ENCODE measurements at regions not wholly inside any gene's neighbourhood (a gene's known extent, or its start where the extent isn't known, plus 50 kb on each side); places are given as distances from the start of the nearest gene placed in this dataset.

DNA sequence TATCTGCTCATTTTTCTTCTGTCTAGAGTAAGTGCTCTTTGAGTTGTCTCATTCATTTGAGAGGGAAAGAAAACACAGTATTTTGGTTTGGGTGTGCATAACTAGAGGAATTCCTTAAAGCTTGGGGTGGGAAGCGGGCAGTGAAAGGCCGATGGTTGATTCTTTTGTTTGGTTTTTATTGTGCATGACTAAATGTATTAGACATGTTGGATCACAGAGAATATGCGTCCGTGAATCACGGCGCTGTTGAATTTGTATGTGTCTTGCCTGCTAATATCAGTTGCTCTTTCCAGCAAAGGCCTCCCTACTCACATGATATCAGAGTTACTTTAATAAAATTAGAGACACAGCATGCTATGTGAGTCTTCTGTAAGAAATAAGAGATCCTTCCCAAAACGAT is 180.0 kb downstream of the CHD9NB start:
- no peak for DNase-seq

DNA sequence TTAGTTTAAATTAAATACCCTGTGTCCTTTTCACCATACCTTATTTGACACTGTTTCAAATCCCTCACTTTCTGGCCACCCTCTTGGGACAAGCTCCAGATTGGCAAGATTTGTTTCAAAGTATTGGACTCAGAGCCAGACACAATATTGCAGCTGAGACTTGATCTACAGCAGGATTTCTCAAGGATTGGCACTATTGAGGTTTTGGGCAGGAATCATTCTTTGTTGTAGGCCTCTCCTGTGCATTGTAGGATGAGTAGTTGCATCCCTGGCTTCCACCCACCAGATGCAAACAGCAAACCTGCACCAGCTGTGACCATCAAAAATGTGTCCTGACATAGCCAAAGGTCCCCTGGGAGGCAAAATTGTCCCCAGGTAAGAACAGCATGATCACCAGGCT is 181.2 kb downstream of the CHD9NB start:
- no peak for DNase-seq

DNA sequence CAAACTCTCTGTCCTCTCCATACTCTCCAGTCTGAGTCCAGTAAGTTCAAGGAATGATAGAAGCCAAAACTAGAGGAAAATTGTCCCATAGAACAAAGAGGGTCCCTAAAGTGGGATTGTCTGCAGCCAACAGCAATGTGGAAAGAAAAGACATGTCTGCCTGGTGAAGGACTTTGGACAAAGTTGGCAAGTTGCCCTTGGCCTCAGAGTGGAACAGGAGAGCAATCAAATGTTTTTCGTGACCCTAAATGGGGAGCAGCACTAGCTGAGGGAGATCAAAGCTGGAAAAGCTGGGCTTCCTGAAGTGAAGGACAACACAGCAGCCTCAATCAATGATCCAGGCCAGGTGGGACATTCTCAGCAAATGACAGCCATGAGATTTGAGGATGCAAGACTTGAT is 183.5 kb downstream of the CHD9NB start:
- DNase-seq, result no peak

DNA sequence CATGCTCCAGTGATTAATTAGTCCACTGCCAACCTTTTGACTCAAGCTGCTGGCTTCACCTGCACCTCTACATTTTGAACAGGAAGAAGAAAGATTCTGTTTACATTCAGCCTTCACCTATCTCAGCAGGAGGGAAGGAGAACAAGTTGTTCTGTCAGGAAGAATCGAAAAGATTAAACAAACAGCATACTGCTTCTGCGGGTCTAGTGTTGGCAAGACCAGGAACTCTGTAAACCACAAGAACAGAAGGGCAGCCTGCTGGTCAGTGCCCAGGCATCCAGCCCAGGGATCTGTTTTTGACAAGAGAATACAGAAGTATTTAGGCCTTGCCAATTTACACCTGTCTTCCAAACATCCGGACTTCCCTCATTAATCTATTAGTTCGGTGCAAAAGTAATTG is 189.7 kb downstream of the CHD9NB start:
- no peak for DNase-seq

DNA sequence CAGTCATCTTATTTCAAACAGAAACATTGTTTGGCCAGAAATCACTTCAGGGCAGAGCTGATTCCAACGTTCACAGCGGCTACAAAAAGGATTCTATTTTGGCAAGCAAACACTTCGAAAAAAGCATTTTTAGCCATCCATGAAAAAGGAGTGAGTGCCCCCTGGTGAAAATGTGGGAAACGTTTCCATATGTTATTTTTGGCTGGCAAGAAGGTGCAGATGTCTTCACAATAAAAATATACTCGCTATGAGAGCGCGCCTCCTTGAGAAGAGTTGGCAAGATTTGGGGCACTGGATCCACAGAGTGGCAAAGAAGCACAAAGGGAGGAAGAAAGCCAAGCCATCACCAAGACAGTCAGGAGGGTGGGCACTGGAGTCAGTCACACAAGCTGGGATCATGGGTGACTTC is 191.1 kb downstream of the CHD9NB start:
- DNase-seq, result peak; percentile 67

DNA sequence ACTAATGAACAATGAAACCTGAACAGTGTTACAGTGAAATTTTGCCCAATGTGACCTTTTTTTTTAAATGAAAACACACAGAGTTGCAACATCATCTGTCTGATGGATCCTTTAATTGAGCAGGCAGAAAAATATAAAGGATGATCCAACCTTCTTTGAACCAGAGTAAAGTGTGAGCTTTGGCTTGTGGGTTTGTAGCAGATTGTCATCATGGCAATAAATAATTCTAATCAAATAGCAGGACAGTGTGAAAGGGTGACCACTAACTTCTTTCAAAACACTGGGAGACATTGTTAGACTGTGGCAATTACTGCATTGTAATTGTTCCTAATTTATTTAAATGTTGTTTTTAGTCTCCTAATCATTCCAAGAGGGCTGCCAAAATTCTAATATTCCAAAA is 197.2 kb downstream of the CHD9NB start:
- no peak for DNase-seq

DNA sequence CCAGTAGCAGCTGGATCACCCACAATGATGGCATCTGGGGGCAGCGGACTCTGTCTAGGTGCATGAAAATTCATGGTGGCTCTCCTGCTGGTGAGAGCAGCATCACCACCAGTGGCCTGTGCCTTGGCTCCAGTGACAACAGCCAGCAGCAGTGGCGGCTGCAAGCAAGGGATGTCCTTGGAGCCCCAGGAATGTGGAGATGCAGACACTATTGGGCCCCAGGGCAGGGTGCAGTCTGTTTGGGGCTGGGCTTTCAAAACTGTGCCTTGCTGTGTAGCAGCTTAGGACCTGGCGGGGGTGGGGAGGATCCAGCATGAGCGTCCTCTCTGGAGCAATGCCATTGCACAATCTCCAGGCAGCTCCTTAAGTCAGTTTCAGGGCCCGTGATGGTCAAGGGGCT is 199.7 kb downstream of the CHD9NB start:
- DNase-seq, result no peak

DNA sequence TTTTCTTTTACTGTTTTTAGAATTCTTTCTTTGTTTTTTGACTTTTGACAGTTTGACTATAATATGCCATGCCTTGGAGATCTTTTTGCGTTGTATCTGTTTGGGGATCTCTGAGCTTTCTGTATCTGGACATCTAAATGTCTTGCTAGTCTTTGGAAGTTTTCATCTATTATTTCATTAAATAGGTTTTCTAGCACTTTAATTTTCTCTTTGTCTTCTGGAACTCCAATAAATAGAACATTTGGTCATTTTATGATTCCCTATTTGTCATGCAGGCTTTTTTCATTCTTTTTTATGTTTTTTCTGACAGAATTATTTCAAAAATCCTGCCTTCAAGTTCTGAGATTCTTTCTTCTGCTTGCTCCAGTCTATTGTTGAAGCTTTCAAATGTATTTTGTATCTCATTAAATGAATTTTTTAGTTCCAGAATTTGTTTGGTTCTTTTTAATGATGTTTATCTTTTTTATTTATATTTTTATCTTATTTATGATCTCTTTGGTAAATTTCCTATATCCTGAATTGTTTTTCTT is 201.4 kb downstream of the CHD9NB start:
- no peak for DNase-seq

DNA sequence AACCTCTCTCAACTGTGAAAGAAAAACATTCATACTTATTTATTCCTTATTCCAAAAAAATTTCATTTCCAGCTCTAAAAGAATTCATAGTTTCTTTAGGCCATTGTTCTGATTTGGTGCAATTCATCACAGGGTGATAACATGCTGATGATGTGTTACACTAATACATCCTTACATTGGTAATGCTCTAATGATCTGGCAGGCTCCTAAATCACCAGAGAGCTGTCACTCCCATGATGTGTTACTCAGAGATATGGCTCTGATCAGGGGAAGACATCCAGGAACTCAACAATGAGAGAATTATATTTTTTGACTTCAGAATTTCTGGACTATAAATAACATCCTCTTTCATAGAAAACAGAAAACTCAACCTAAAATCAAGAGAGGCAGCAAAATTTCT is 209.3 kb downstream of the CHD9NB start:
- DNase-seq, result no peak

DNA sequence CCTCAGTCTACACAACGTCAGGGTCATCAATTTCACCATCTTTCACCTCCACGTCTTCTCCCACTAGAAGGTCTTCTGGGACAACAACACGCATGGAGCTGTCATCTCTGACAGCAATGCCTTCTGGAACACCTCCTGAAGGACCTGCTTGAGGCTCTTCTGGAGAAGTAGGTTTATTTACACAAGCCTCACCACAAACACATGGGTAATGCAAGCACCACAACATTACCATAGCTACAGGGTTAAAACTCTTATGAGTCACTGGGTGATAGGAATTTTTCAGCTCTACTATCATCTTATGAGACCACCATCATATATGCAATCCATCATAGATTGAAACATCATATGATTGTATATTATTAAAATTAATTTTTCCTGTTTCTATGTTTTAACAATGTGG is 215.4 kb downstream of the CHD9NB start:
- DNase-seq, result no peak

DNA sequence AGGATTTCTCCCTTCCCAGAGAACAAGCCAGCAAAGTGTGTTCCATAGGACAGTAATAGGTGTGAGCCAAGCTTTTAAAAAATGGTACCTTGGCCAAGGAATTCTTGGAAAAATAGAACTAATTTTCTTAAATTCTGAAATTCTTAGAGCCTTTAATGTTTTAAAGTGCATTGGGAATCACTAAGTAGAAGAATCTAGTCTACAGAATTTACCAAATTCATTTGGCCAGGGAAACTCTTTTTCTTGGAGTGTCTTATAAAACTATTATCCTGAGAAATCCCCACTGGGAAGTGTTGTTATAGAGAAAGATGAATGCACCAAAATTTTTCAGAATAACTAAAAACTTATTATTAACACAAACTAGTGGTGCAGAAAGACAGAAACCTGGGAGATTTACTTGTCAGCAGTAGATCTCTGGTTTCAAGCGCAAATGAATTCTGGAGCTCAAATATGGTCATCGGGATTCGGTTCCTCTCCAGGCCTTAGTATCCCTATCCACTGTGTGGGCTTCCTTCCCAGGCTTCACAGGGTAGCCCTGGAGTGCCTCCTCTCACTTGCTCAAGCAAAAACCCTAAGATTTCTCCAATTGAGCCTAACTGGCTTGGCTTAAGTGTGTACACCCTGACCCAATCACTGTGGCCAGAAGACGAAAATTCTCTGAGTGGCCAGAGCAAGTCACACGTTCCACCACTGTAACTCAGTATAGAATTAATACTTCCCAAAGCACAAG is 217.8 kb downstream of the CHD9NB start:
- DNase-seq, result no peak

DNA sequence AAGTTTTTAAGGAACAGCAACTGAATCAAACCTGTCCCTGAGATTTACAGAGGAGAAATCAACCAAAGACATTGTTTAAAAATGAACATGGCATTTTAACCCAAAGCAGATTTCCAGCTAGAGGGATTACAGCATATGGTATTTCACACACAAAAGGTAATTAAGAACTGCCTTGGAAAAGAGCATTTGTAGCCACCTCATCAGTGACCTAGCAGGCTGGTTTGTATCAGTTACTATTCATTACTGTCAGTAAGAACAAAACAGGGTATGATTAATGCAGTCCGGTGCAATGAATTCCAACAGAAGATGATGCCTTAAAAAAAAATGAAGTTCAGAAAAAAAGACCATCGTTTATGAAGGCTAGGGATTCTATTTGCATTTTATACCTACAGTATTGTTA is 219.9 kb downstream of the CHD9NB start:
- no peak for DNase-seq

DNA sequence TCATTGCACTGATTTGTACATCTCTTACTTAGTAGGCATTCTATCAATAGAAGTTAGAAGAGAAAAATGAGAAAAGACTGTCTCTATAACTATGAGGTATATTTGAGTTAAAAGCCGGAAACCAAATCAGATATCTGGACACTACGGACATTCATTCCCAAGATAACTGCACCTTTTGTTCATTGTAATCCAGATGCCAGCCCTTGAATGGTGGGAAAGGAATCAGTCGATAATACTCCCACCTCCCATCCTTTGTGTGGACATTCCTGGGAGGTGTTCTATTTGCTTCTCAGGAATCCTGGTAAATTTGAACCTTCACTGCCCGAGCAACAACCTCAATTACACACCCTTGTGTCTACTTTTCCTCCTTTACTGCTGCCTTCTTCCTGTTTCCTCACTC is 225.2 kb downstream of the CHD9NB start:
- no peak for DNase-seq

DNA sequence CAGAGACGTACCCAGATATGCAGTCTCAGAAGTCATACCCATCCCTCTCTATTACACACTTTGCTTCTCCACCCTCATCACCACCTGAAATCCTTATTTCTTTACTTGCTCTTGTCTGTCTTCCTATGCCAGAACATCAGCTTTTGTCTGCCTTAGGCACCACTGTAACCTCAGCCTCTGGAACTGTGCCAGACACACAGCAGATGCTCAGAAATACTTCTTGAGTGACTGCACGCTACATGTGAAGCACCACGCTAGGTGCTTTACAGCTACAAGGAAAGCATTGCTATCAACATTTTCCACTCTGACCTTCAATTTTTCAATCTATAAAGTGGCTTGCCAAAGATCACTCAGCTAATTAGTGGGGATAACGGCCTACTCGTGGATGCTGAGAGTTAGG is 226.8 kb downstream of the CHD9NB start:
- DNase-seq, result no peak

DNA sequence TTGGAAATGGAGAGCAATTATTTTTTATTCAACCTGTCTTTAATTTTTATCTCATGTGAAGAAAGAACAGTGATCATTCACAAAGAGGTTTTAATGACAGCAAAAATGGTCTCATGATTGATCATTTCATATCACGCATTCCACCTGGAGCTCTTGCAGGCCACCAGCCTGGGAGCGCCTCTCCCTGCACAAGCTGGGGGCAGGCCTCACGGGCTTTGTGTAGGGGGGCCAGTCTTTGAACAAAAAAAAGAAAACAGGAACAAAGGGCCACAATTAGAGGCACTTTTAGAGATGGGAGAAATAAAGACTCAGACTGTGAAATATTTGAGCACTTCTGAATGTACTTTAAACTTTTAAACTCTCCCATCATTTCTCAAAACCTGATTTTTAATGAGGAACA is 232.9 kb downstream of the CHD9NB start:
- no peak for DNase-seq

DNA sequence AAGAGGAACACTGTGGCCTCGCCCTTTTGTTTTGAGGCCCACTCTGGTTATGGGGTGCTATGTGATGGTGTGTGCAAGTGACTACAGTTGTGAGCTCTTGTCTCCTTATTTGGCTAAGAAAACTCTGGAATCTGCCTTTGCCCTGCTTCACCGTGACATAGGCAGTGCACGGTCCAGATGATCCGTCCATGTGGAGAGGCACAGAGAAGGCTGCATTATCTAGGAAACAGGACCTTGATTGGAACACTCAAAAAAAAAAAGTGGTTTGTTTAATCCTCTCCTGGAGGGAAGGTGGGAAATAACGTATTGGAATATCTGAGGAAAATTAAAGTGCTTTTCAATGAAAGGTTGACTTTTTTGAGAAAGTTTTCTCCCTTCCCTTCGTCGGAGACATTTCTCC is 233.3 kb downstream of the CHD9NB start:
- no peak for DNase-seq

DNA sequence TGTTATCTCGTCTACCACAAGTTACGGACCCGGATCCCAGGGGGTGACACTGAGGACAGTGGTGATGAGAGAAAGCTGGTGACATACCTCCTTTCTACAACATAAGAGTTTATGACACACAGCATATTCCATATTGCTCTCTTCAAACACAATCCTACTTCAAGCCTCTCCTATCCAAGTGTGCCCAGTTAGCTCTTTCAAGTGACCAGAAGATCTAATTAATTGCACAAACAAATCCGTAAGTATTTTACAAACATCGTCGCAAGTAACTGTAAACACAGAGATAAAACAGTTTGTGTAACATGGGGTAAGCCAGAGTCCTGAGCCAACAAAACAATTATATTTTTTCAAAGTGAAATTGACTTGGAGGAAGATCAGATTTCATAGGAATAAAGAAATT is 235.0 kb downstream of the CHD9NB start:
- DNase-seq, result no peak

DNA sequence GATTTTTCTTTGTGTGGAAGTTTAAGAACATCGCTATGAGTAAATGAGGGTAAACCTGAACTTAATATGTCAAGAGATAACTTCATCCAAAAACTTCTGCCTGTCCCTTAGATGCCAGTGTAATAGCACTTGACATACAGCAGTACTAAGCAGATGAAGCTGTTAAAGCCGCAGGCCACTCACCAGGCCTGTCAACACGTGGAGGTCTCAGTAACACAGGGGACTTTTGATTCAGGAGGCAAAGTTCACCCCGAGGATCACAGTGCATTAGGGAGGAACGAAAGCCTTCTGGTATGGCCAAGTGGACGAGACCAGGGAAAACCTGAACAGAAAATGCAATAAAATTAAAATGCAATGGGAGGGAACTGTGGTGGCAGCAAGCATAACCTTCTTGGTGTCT is 235.7 kb downstream of the CHD9NB start:
- no peak for DNase-seq

DNA sequence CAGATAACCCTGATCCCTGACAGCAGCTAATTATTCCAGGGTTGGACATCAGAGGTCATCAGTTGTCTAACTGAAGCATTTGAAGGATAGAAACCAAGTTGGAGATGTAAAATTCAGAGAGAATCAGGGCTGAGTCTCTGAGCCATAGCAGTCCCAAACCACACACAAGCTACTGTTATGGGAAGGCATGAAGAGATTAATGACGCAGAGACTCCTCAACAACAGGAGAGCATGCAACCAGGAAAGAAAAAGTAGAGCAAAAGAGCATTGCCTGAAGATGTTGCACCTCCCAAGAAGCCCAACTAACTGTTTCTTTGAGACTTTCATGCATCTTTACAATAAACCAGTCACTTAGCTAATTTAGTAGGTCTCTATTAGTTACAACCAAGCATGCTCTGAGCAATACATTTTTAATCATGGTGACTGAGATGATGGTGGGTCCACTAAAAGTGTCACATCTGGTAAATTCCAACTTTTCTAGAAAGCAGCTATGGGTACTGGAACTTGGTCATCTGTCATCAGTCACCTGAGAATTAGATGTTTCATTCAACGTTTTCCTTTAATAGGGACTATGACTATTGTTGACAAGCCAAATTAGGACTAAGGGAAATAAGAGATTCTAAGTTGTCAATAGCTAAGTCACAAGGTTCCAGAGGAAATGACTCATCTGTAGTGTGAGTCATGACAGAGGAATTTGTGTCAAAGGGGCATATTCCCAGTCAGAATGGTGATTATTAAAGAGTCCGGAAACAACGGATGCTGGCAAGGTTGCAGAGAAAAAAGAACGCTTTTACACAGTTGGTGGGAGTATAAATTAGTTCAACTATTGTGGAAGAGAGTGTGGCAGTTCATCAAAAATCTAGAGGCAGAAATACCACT is 239.8 kb downstream of the CHD9NB start:
- no peak for DNase-seq

DNA sequence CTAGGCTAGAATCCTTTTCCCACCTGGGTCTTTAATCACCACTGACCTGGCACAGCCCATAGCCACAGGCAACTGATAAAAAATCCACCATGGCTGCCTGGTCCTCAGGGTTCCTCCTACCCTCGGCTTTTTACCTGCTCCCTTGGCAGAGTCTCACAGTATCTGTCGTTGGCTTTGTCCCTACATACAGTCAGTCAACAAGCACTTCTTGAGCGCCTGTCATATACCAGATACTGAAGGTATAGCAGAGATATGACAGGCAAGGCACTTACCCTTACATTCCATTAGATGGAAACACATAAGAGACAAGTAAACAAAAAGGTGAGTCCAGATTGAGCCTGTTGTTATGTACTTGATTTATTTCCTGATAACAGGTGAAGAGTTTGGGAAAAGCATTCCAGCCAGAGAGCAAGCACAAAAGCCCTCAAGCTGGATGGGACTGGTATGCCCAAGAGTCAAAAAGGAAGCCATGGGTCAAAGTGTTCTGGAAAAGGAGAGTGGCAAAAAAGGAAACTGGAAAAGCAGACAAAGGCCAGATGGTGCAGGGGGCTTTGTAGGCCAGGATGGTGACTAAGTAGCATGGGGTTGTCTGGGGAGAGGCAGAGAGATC is 247.0 kb downstream of the CHD9NB start:
- no peak for DNase-seq

DNA sequence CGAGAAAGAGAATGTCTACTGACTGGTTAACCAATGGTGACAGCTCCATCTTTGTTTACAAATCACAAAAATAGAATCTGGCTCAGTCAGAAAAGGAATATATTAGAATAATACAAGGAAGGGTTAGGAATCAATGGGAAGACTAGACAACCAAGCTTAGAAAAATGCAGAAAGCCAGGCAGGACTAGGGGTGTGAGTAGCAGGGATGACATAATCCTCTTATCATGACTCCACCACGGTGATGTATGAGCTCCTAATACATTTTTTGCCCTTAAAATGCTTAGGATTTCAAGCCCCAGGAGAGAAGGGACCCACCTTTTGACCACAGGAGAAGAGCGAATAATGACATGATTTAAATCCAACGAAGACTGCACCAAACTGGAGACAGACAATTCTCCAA is 252.3 kb downstream of the CHD9NB start:
- no peak for DNase-seq

DNA sequence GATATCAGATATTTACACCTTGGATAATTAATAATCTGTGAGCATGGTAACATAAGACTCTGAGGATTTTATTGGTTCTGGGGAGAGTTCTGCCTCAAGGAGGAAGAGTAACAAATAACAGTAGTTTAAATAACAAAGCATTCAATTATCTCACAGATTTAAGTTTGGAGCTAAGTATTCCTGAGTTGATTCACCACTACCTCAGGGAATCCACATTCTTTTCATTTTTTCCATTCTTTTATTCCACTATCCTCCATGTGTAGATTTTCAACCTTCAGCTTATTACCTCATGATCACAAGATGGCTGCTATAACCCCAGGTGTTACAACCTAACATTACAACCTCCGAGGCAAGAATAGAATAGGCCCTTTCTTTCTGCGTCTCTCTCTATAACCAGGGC is 252.2 kb upstream of the TOX3 start:
- no peak for DNase-seq

DNA sequence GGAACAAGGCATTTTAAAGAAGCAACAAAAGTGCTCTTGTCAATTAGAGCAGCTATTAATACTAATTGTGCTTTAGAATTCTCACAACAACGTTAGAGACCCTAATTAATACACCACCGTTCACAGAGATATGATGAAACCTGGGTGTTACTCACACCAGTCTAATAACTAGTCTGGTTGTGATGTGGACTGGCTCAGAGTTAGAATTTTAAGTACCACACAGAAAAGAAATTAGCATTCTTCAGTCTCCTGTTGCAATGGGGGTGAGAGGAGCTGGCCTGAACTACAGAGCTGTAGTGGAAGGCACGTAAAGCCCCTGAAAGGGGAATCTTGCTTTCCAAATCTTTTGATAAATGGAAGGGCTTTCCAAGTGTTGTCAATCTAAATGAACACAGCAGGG is 240.8 kb upstream of the TOX3 start:
- no peak for DNase-seq

DNA sequence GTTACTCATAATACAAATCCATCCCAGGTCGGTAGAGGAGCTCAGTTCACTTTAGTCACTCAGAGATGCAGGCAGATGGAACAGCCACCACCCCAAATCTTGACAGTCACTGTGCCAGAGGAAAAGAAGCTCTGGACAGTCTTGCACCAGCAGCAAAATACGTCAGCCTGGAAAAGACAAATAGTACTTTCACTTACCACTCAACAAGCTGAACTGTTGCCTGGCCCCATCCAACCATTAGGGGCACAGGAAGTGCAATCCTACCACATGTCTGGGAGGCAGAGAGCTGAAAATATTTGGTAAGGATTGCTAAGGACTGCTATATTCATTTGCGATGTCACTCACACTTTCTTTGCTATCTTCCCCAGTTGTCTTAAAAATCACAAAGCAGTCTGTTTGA is 239.1 kb upstream of the TOX3 start:
- no peak for DNase-seq

Measured in NCI-H748 treated with DMSO at 0.1 percent for 48 hours (cell line).